Transverse colon (tissue), 3 donors: ENCODE measurements at regions not wholly inside any gene's neighbourhood (a gene's known extent, or its start where the extent isn't known, plus 50 kb on each side); places are given as distances from the start of the nearest gene placed in this dataset.

Source experiments
- CTCF ChIP-seq, 5 experiments: fragments of 200-600 bp in 3 of 5; fragments of 450-650 bp in 2 of 5; sonication (generic) in 3 of 5; IDR thresholded peaks; 1 replicate in 2 of 5; 2 replicates in 3 of 5; pipeline ENCODE4 v1.5.1; 2016 to 2017; ENCODE audit warnings: antibody characterized with exemption in 5 of 5, inconsistent platforms in 3 of 5, mild to moderate bottlenecking in 2 of 5, moderate library complexity in 1 of 5
- POLR2A ChIP-seq: fragments of 450-650 bp; IDR thresholded peaks from one replicate; pipeline ENCODE4 v1.6.1; 2016; ENCODE audit warnings: antibody characterized with exemption, mild to moderate bottlenecking, moderate library complexity

GRCh38 chr4:35038079-35038805 is 1206.1 kb downstream of the ARAP2 start:
- TF ChIP-seq CTCF (IDR thresholded peaks at IDR 0.05) (no peak), POLR2A (no peak)
